GM19023 (cell line): ENCODE measurements at regions not wholly inside any gene's neighbourhood (a gene's known extent, or its start where the extent isn't known, plus 50 kb on each side); places are given as distances from the start of the nearest gene placed in this dataset.
"Not testable (repeated sequence)": the region's sequence is repeated elsewhere in the genome, so short reads cannot be mapped to it uniquely, and the experiment has no call there.

ENCODE experiments used
- ATAC-seq: cut with Tn5 transposase; IDR thresholded peaks from one replicate; pipeline ENCODE4 v1.9.1; 2021; ENCODE audit warnings: mild to moderate bottlenecking, moderate library complexity; ENCODE audit not compliant: unreplicated experiment

DNA sequence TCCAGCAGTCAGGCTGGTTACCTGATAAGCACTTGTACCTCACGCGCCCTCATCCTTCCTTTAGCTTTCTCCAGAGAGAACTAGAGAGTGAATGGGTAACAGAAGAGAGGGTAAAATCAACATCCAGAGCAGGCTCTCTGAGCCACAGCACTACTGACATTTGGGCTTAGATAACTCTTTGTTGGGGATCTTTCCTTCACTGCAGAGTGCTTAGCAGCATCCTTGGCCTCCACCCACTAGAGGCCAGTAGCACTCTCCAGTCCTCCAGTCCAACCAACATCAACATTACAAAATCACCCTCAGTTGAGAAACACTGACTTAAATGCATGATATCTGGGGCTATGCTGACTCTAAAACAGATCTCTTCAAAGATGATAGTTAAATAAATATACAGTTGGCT, 220.7 kb downstream of the TACR3 start:
- no peak for ATAC-seq

DNA sequence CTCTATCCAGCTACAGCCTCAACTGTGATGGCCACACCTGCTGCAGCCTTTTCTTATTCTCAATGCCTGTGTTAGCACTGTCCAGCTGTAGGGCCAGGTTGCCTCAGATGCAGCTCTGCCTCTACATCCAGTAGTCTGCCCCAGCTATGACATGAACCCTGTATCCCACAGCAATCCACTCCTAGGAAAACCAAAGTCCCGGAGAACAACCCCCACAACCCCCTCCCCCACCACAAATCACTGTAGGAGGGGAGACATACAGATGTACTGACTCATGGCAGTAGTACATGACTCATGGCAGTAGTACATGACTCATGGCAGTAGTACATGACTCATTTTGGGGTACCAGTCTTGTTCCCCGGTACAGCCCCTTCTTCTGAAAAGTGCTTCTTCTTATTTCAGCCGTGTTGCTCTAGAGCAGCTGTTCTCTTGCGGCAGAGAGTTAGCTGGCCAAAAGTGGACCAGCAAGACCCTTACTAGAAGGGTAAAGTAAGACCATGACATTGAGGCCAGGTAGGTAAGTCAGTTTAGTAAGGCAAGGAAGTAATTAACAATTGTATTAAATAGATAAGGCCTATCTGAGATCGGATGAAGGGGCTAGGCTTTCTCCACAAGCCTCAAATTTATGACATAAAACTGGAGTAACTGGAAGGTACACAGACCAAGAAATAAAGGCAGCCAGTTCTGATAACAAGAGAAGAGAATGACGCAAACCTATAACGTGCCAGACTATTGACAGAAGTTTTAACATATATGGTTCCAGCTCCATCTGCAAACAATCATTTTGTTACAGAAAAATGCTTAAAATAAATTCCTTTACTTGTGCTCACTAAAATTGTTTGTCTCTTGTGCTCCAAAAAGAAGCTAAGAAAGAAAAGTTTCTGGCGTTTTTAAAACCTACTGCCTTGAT, 221.4 kb downstream of the TACR3 start:
- ATAC-seq, result peak; percentile 86

DNA sequence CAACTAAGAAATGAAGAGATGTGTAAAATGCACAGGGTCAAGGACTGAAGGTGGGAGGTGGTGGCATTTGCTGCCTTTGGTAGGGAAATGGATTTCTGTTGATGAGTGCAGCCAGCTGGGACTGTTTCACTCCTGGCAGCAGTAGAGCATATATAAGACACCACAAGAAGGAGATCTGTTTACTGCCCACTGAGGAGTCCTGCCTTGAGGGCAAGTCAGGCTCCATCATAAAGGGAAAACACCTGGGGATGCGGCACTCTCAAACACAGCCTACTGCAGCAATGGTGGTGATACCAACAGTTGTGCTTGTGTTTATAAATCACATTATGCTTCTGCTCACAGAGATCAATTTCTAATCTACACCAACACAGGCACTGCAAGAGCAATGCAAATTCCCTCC, 222.1 kb downstream of the TACR3 start:
- peak; percentile 45 for ATAC-seq

DNA sequence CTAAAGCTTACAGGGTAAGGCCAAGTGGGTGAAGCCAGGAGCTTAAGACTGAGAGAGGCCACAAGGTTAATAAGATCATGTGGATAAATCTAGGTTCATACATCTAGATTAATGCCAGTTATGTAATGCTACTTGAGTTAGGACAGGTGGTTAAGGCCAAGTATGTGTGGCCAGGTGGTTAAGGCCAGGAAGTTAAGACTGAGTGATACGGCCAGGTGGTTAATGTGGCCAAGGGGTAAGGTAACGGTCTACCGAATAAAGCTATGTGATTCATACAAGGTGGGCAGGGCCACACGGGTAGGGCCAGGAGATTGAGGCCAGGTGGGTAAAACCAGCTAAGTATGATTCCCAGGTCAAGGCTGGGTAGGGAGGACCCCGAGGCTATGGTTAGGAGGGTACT, 223.0 kb downstream of the TACR3 start:
- no peak for ATAC-seq

DNA sequence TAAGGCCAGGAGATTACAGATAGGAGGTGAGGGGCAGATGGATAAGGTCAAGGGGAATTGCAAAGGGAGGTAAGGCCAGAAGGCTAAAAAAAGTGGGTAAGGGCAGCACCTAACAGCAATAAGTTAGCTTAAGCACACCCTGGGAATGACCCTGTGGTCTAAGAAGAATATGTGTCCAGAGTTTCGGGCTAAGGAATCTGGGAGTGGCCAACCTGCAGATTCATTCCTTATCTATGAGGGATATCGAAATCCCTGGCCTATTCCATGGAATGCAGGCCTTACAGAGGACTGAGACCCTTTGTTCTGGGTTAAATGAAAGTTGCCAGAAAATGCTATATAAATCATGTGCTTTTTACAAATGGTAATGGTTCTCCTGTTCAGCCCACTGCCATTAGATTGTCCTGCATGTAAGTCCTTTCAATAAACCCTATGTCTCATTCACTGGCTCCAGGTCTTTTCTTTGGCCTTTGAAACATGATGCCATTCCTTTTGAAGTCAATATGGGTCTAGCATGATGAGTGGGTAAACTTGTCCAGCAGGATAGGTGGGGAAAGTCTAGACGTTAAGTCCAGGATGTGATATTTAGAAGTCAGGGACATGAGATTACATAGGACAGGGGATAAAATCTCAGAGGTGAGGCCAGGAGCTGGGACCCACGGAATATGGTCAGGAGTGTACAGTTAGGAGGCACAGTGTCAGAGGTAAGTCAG, 226.2 kb downstream of the TACR3 start:
- no peak for ATAC-seq

DNA sequence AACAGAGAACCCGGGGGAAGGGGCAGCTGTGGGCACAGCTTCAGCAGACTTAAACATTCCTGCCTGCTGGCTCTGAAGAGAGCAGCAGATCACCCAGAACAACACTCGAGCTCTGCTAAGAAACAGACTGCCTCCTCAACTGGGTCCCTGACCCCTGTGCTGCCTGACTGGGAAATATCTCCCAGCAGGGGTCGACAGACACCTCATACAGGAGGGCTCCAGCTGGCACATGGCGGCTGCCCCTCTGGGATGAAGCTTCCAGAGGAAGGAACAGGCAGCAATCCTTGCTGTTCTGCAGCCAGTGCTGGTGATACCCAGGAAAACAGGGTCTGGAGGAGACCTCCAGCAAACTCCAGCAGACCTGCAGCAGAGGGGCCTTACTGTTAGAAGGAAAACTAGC, 234.5 kb downstream of the TACR3 start:
- ATAC-seq, result not testable (repeated sequence)

DNA sequence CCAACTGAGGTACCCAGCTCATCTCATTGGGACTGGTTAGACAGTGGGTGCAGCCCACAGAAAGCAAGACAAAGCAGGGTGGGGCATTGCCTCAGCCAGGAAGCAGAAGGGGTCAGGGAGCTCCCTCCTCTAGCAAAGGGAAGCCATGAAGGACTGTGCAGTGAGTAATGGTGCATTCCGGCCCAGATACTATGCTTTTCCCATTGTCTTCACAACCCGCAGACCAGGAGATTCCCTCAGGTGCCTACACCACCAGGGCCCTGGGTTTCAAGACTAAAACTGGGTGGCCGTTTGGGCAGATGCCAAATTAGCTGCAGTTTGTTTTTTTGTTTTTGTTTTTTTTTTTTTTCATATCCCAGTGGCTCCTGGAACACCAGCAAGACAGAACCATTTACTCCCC, 235.3 kb downstream of the TACR3 start:
- no peak for ATAC-seq

DNA sequence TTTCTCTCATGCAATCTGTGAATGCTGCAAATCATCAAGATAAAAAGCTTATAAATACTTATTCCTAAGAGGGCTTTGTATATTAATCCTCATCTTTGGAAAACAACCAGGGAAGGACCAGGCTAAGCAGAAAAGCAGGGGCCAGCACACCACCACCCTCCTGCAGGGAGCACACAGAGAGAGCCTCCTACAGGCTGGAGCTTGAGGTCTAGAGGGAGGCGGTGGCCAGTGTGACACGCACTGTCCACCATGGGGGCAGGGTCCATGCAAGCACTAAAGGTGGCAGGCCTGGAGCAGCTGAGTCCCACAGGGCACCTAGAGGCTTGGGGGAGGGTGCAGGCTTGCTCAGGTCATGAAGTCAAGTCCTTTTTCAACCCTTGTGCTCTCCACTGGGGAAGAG, 236.9 kb downstream of the TACR3 start:
- ATAC-seq, result no peak

DNA sequence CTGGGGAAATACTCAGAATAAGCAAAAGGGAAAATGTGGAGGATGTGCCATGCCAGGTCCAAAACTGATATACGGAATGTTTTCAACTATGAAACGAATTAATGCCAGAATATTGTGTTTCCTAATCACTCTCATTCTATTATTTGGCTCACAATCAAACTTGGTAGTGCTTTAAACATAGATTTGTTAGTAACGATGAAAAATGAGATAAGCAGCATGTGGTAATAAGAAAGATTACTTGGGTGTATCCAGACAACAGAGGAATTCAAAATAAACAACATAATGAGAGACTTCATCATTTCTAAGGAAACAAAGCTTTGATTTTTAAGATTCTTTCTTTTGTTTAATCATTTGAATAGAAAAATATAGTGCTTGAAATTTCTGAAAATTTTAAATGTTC, 237.3 kb downstream of the TACR3 start:
- ATAC-seq, result no peak

DNA sequence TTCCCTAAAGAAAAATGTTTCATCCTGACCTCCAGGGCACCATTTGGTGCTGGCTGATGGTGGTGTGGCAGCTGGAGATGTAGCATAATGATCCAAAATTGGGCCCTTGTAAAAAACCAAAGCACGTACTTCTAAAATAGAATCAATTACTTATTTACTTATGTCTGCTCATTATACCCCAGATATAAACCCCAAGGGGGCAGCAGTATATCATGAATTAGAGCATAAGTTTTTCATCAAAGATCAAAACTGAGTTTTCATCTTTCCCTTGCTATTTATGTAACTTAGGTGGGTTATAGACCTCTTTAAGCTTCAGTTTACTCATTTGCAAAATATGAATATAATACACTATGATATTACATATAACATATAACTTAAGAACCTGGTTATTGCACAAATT, 241.1 kb downstream of the TACR3 start:
- no peak for ATAC-seq

DNA sequence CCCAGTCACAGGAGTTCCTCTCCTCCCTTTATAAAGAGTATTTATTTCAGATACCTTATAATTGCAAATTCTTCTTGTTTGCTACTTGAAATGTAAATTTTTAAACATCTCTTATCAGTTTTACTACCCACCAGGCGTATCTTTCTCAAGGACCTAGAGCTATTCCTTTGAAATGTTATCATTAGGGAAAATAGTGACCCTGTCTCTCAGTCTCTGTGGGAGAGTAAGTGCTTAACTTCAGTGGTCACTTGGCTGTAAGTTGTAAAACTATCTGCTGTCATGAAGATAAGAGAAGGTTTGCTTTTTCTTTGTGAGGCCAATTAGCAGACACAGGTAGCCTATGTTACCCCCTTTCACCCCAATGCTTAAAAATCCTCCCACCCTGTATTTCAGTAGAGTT, 241.6 kb downstream of the TACR3 start:
- no peak for ATAC-seq

DNA sequence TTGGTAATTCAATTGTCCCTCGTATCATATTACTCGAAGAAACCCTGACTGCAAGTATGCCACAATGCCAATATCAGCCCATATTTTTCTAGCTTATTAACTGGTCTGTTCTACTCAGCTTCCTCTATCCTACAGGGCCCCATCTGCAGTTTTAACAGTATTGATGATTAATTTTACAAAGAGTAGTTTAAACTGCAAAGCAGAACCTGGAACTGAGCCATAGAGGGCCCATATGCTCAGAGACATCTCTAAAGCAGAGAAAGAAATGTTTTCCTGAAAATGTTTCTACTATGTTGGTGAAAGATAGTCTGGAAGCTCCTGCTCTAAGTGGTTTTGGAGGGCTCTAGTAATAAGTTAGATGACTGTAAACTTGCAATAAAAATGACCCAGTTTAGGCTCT, 259.4 kb upstream of the CENPE start:
- no peak for ATAC-seq

DNA sequence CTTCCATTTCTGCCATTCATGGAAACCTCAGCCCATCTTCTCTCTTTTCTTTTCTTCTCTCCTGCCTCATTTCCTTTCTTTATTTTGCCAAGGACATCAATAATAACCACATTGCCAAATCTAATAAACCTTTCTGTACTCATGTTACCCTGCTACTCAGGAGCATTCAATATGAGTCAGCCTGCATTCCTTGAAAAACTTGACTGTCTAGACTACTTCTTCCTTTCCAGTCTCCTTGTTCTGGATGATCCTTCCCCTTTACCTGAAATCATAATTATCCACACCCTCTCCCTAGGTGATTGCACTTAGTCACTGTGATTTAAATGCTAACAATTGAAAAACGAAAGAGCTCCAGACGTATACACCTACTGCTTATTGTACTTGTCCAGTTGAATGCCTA, 253.2 kb upstream of the CENPE start:
- no peak for ATAC-seq

DNA sequence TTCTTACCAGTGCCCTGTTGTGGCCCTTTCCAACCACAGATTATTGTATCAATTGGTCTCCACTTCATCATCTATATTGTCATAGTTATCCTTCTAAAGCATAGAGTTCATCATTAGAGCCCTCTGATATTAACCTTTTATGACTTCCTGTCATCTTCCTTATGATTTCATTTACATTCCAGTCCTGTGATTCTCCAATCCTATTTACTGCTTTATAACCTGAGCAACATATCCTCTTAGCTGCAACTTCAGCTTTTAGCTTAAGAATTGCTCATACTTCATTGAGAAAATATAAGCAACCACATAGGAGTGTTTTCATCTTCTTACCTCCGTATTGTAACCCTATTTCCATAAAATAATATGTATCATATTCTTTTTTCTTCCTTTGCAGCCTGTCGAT, 252.6 kb upstream of the CENPE start:
- ATAC-seq, result no peak

DNA sequence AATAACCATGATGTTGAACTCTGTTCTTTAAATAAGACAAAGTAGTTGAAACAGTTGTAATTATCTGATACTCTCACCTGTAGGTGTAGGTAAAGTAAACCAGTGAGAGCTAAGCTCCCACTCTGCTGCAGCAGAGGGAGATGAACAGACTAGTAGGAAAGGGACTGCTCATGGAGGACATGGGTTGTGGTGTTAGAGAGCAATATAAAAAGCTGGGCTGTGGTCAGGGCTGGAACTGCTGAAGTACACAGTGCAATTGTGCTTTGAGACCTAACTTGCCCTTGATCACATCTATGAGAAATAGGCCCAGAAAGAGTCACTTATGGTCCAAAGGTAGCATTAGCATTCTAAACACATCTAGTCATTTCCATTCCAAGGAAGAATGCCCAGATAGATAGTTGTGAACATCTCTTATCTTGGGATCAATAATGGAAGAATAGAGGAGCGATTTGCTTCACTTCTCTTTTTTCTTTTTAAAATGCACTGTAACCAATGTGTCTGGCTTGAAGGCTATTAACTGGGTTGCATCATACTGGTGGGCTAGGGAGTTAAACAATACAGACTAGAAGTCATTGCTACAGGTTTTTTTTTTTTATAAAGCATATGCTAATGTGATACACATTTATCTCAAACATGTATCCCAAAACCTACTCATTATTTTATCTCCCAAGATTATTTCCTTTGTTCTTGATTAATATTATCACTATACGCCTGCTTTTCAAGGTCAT, 251.3 kb upstream of the CENPE start:
- no peak for ATAC-seq

DNA sequence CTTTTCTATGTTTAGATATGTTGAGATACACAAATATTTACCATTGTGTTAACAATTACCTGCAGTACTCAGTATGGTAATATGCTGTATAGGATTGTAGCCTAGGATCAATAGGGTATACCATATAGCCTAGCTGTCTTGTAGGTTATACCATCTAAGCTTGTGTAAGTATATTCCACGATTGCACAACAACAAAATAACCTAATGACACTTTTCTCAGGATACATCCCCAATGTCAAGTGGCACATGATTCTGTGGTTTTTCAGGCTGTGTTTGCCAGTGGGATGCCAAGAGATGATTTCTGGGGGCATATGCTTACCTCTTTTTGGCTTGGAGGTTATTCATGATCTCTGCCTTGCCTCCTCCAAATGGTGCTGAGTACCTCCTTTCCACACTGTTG, 247.2 kb upstream of the CENPE start:
- ATAC-seq, result no peak

DNA sequence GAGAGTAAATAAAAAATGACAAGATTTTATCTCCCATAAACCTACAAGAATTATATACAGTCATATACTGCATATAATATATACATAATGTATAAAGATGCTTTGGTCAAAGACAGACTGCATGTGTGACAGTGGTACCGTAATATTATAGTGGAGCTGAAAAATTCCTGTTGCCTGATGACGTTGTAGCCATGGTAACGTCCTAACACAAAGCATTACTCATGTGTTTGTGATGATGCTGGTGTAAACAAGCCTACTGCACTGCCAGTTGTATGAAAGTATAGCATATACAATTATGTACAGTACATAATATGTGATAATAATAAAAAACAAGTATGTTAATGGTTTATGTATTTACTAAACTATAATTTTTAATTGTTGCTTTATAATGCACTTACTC, 245.2 kb upstream of the CENPE start:
- ATAC-seq, result no peak

DNA sequence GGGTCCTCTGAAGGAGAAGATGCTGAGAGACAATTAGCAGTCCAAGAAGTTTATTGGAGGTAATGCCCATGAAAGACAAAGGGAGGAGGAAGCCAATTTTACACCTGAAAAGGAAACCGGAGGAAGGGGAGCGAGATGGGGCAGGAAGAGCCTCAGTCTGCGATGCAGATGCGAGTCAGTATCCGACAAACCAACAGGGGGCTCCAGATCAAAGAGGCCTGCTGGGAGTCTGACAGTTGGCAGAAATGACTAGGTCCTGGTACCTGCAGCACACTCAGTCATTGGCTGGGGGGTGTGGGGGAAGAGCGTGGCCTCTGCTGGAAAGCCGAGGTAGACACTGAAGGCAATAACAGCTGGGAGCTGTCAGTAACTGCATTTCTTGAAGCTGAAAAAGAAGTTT, 231.1 kb upstream of the CENPE start:
- peak; percentile 85 for ATAC-seq

DNA sequence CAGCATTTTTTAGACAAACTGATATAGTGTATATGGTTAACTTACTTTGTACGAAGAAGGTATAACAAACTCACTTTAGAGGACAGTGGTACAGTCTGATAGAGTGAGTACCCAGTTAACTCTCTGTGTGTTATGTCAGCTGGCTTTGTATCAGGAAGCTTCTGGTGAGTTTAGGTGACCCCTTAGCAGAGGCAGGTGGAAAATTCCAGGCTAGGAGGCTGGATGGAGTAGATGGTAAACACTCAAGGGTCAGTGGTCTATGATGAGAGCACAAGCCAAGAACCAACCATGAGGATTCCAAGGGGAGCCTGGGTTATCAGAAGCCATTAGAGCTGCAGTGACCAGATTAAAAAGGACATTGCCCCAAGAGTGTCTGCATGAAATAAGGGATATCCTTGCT, 227.3 kb upstream of the CENPE start:
- no peak for ATAC-seq

DNA sequence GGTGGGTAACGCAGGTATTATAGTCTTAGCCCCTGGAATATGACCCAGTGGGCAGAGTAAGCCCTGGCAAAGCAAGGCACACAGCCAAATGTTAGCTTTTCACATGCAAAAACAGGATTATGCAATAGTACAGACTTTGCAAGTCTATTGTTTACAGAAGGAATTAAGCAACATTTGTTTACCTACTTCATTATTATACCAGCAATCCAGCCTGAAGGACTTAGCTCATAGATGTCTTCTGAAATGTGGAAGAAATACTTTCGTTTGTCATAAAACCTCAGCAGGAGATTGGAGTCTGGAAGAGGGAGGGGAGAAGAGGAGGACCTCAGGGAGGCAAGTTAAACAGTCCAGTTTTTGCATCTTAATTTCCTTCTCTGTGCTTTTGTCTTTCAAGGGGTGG, 226.7 kb upstream of the CENPE start:
- ATAC-seq, result no peak

DNA sequence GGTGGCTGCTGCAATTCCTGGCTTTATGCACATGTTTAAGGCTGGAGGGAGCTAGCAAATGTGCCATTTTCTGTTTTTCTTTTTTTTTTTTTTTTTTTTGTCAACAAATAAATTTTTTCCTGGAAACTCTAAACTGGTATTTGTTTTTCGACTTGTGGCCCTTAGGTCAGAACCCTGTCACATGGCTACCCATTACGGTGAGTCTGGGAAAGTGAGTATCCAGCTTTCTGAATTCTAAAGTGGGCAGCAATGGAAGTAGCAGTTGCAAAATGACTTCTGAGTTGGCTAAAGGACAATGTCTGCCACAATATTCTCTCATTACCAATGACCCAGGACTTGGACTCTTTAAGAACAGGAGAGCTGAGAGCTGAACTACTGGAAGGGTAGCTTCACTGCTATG, 225.1 kb upstream of the CENPE start:
- ATAC-seq, result no peak
